Upper lobe of left lung (tissue), 6 donors: ENCODE measurements at regions not wholly inside any gene's neighbourhood (a gene's known extent, or its start where the extent isn't known, plus 50 kb on each side); places are given as distances from the start of the nearest gene placed in this dataset.

Experiments
- ATAC-seq, 2 donors: fragments of 200-7000 bp; cut with Tn5 transposase; one replicate each; pipeline ENCODE4 v1.9.1; 2022; ENCODE audit warnings: mild to moderate bottlenecking in 2 of 2, moderate library complexity in 2 of 2; ENCODE audit not compliant: low FRiP score in 2 of 2
- DNase-seq, 2 donors: peaks; one replicate each; pipeline ENCODE4 v3.0.0-alpha.2; 2019 to 2020
- H3K27ac ChIP-seq, 4 donors: fragments of 200-600 bp; sonication (generic); one replicate each; pipeline ENCODE4 v1.5.1; 2016 to 2019
- H3K27me3 ChIP-seq, 4 donors: fragments of 200-600 bp; sonication (generic); one replicate each; pipeline ENCODE4 v1.5.1; 2017 to 2019
- H3K36me3 ChIP-seq, 4 donors: fragments of 200-600 bp; sonication (generic); one replicate each; pipeline ENCODE4 v1.5.1; 2016 to 2019
- H3K4me1 ChIP-seq, 4 donors: fragments of 200-600 bp; sonication (generic); one replicate each; pipeline ENCODE4 v1.5.1; 2018 to 2019
- H3K4me3 ChIP-seq, 4 donors: fragments of 200-600 bp; sonication (generic); one replicate each; pipeline ENCODE4 v1.5.1; 2017 to 2019; ENCODE audit warnings: mild to moderate bottlenecking in 2 of 4, moderate library complexity in 1 of 4
- H3K9me3 ChIP-seq, 4 donors: fragments of 200-600 bp; sonication (generic); one replicate each; pipeline ENCODE4 v1.5.1; 2018 to 2019
- CTCF ChIP-seq, 6 experiments: fragments of 450-650 bp in 4 of 6; fragments of 200-600 bp in 2 of 6; sonication (generic) in 2 of 6; IDR thresholded peaks; one replicate each; pipeline ENCODE4 v1.5.1; 2016 to 2019; ENCODE audit warnings: antibody characterized with exemption in 6 of 6
- EP300 ChIP-seq, 4 donors: sonication (generic); formaldehyde crosslinking; IDR thresholded peaks; one replicate each; pipeline ENCODE4 v1.5.1; 2017; ENCODE audit warnings: antibody characterized with exemption in 4 of 4, control low read depth in 2 of 4
- POLR2A ChIP-seq, 4 donors: fragments of 450-650 bp; IDR thresholded peaks; one replicate each; pipeline ENCODE4 v1.5.1; 2016 to 2017; ENCODE audit warnings: antibody characterized with exemption in 4 of 4, mild to moderate bottlenecking in 2 of 4
- POLR2AphosphoS5 ChIP-seq, 2 donors: sonication (generic); formaldehyde crosslinking; IDR thresholded peaks; one replicate each; pipeline ENCODE4 v1.5.1; 2017; ENCODE audit warnings: antibody characterized with exemption in 2 of 2
- WGBS, 2 donors: methylation state at CpG; one replicate each; pipeline ENCODE4 v1.1.5; 2017 to 2018; 5-methylcytosine and 5-hydroxymethylcytosine counted together
- donor health status: DM: no; HTN: no; CAD: no; lungs with moderate emphysema.
- donor health status: DM: no; HTN: yes; CAD: no; lungs with severe emphysema.

- H3K4me3 ChIP-seq: no peak overlapping the region
- ATAC-seq (no peak), DNase-seq (no peak)
- no peaks in the 10 kb centered on the region for H3K9me3 ChIP-seq
- TF ChIP-seq EP300 (IDR thresholded peaks at IDR 0.05) (no peak), CTCF (IDR thresholded peaks at IDR 0.05) (no peak), POLR2AphosphoS5 (IDR thresholded peaks at IDR 0.05) (no peak), POLR2A (IDR thresholded peaks at IDR 0.05) (no peak)
- H3K27me3 ChIP-seq: no peaks in the 10 kb centered on the region
- no peaks in the 10 kb centered on the region for H3K4me1 ChIP-seq
- WGBS, 2 donors: 48 to 56% methylated on average over 2 of the region's 2 CpGs
- H3K36me3 ChIP-seq: no peaks in the 10 kb centered on the region
- H3K27ac ChIP-seq: no peak overlapping the region
Observed at GRCh38 chr4:149120331-149121022, 678.3 kb upstream of the NR3C2 start.

- 97 to 98% methylated on average over 2 of the region's 2 CpGs for WGBS, 2 donors
- no peak for TF ChIP-seq CTCF (IDR thresholded peaks at IDR 0.05)
- no peak for TF ChIP-seq EP300 (IDR thresholded peaks at IDR 0.05)
- no peak for TF ChIP-seq POLR2A (IDR thresholded peaks at IDR 0.05)
- no peak for TF ChIP-seq POLR2AphosphoS5 (IDR thresholded peaks at IDR 0.05)
- no peak for ATAC-seq
- Histone ChIP-seq H3K4me1 (no peaks in the 10 kb centered on the region), H3K9me3 (no peaks in the 10 kb centered on the region), H3K27ac (no peak overlapping the region), H3K4me3 (no peak overlapping the region), H3K27me3 (no peaks in the 10 kb centered on the region), H3K36me3 (no peaks in the 10 kb centered on the region)
- no peak for DNase-seq
Observed at GRCh38 chr4:149116806-149117205, 674.6 kb upstream of the NR3C2 start.

- ATAC-seq: peak in 1 of 2 donors; percentile 38
- WGBS, 2 donors: 91 to 95% methylated on average over 1 of the region's 1 CpG
- H3K27me3 ChIP-seq: no peaks in the 10 kb centered on the region
- H3K9me3 ChIP-seq: no peaks in the 10 kb centered on the region
- H3K36me3 ChIP-seq: no peaks in the 10 kb centered on the region
- no peaks in the 10 kb centered on the region for H3K4me1 ChIP-seq
- H3K4me3 ChIP-seq: no peak overlapping the region
- DNase-seq: no peak
- no peak overlapping the region for H3K27ac ChIP-seq
- TF ChIP-seq POLR2AphosphoS5 (IDR thresholded peaks at IDR 0.05) (no peak), CTCF (IDR thresholded peaks at IDR 0.05) (no peak), EP300 (IDR thresholded peaks at IDR 0.05) (no peak), POLR2A (IDR thresholded peaks at IDR 0.05) (no peak)
Observed at GRCh38 chr4:149113804-149114430, 671.7 kb upstream of the NR3C2 start.

- H3K36me3 ChIP-seq: no peaks in the 10 kb centered on the region
- TF ChIP-seq CTCF (IDR thresholded peaks at IDR 0.05) (no peak), POLR2A (IDR thresholded peaks at IDR 0.05) (no peak), POLR2AphosphoS5 (IDR thresholded peaks at IDR 0.05) (no peak), EP300 (IDR thresholded peaks at IDR 0.05) (no peak)
- ATAC-seq (no peak), DNase-seq (no peak)
- H3K9me3 ChIP-seq: no peaks in the 10 kb centered on the region
- 77 to 84% methylated on average over 3 of the region's 3 CpGs for WGBS, 2 donors
- no peak overlapping the region for H3K4me3 ChIP-seq
- H3K4me1 ChIP-seq: no peaks in the 10 kb centered on the region
- H3K27me3 ChIP-seq: no peaks in the 10 kb centered on the region
- H3K27ac ChIP-seq: no peak overlapping the region
Observed at GRCh38 chr4:149112109-149112508, 669.9 kb upstream of the NR3C2 start.

GRCh38 chr4:149110481-149110880 is 668.3 kb upstream of the NR3C2 start:
- H3K27ac ChIP-seq: no peak overlapping the region
- H3K36me3 ChIP-seq: no peaks in the 10 kb centered on the region
- no peaks in the 10 kb centered on the region for H3K4me1 ChIP-seq
- no peak overlapping the region for H3K4me3 ChIP-seq
- H3K27me3 ChIP-seq: no peaks in the 10 kb centered on the region
- no peak for ATAC-seq
- H3K9me3 ChIP-seq: no peaks in the 10 kb centered on the region
- TF ChIP-seq CTCF (IDR thresholded peaks at IDR 0.05) (no peak), EP300 (IDR thresholded peaks at IDR 0.05) (no peak), POLR2A (IDR thresholded peaks at IDR 0.05) (no peak), POLR2AphosphoS5 (IDR thresholded peaks at IDR 0.05) (no peak)
- no peak for DNase-seq
- 68 to 74% methylated on average over 3 of the region's 3 CpGs for WGBS, 2 donors
